ENCODE measurements at regions not wholly inside any gene's neighbourhood (a gene's known extent, or its start where the extent isn't known, plus 50 kb on each side); places are given as distances from the start of the nearest gene placed in this dataset.

- Histone ChIP-seq H3K9me3 (peaks cover 30% of the 10 kb centered on the region), H3K4me1 (peaks cover 22% of the 10 kb centered on the region), H3K4me3 (ENCODE audit: low read depth, low read length) (no peak overlapping the region), H3K36me3 (ENCODE audit: control insufficient read depth, insufficient read depth, low read length) (peaks cover 4% of the 10 kb centered on the region; the same call in 1 of the 2 replicates), H3K27me3 (replicated peaks; ENCODE audit: control insufficient read depth, insufficient read depth, low read length) (no peaks in the 10 kb centered on the region)
- Mint-ChIP-seq H3K4me1 (ENCODE audit: low read depth, unreplicated experiment) (no peaks in the 10 kb centered on the region), H3K9me3 (ENCODE audit: unreplicated experiment) (peaks cover 30% of the 10 kb centered on the region), H3K27me3 (ENCODE audit: insufficient read depth, unreplicated experiment) (no peaks in the 10 kb centered on the region), H3K4me3 (ENCODE audit: unreplicated experiment) (no peak overlapping the region), H3K36me3 (ENCODE audit: insufficient read depth, unreplicated experiment) (no peaks in the 10 kb centered on the region), H3K27ac (ENCODE audit: unreplicated experiment) (no peak overlapping the region)
- ChIA-PET POLR2A (no interaction called here), CTCF (no interaction called here)
- intact Hi-C loops (cut with micrococcal nuclease; ENCODE audit: unreplicated experiment): loop anchor here (1.0 to 2.0 kb wide), 3 partner anchors 16 to 57 kb away; no protein-coding TSS in a partner anchor
- BruUV-seq (replicated peaks): TSS peak; percentile 72
- TF ChIP-seq CTCF (IDR thresholded peaks at IDR 0.05; ENCODE audit: insufficient read depth in 1 of 2, low read depth in 1 of 2, low read length in 1 of 2, severe bottlenecking in 1 of 2, unreplicated experiment in 1 of 2): no peak
- no peak for DNase-seq
Measured at GRCh38 chr12:5260086-5260485, 171.8 kb upstream of the NTF3 start.

- Mint-ChIP-seq H3K4me1 (ENCODE audit: low read depth, unreplicated experiment) (no peaks in the 10 kb centered on the region), H3K27ac (ENCODE audit: unreplicated experiment) (no peak overlapping the region), H3K27me3 (ENCODE audit: insufficient read depth, unreplicated experiment) (no peaks in the 10 kb centered on the region), H3K4me3 (ENCODE audit: unreplicated experiment) (no peak overlapping the region), H3K36me3 (ENCODE audit: insufficient read depth, unreplicated experiment) (no peaks in the 10 kb centered on the region), H3K9me3 (ENCODE audit: unreplicated experiment) (peaks cover 27% of the 10 kb centered on the region)
- ChIA-PET POLR2A (interaction anchor here (0.6 kb wide), 1 partner anchor 16 kb away, joined by 5 read pairs; no protein-coding TSS in a partner anchor), CTCF (interaction anchor here (1.0 kb wide), 1 partner anchor 16 kb away, joined by 3 read pairs; no protein-coding TSS in a partner anchor)
- no peak for TF ChIP-seq CTCF (IDR thresholded peaks at IDR 0.05; ENCODE audit: insufficient read depth in 1 of 2, low read depth in 1 of 2, low read length in 1 of 2, severe bottlenecking in 1 of 2, unreplicated experiment in 1 of 2)
- no peak overlapping the region for H3K4me3 ChIP-seq (ENCODE audit: low read depth, low read length)
- peaks cover 26% of the 10 kb centered on the region for H3K9me3 ChIP-seq
- intact Hi-C loops (cut with micrococcal nuclease; ENCODE audit: unreplicated experiment): loop anchor here (1.0 to 2.0 kb wide), 3 partner anchors 16 to 57 kb away; no protein-coding TSS in a partner anchor
- peak; percentile 73 to 77 for DNase-seq
- no peaks in the 10 kb centered on the region for H3K27me3 ChIP-seq (replicated peaks; ENCODE audit: control insufficient read depth, insufficient read depth, low read length)
- peaks cover 22% of the 10 kb centered on the region for H3K4me1 ChIP-seq
- H3K36me3 ChIP-seq (ENCODE audit: control insufficient read depth, insufficient read depth, low read length): peaks cover 4% of the 10 kb centered on the region; the same call in 1 of the 2 replicates
- BruUV-seq (replicated peaks): no TSS peak
Measured at GRCh38 chr12:5260591-5261086, 171.3 kb upstream of the NTF3 start.

GRCh38 chr12:5262450-5262849, 169.5 kb upstream of the NTF3 start:
- Mint-ChIP-seq H3K36me3 (ENCODE audit: insufficient read depth, unreplicated experiment) (no peaks in the 10 kb centered on the region), H3K4me1 (ENCODE audit: low read depth, unreplicated experiment) (no peaks in the 10 kb centered on the region), H3K27me3 (ENCODE audit: insufficient read depth, unreplicated experiment) (no peaks in the 10 kb centered on the region), H3K9me3 (ENCODE audit: unreplicated experiment) (peaks cover 21% of the 10 kb centered on the region), H3K4me3 (ENCODE audit: unreplicated experiment) (no peak overlapping the region), H3K27ac (ENCODE audit: unreplicated experiment) (no peak overlapping the region)
- intact Hi-C loops (cut with micrococcal nuclease; ENCODE audit: unreplicated experiment): no loop called here
- H3K4me3 ChIP-seq (ENCODE audit: low read depth, low read length): no peak overlapping the region
- POLR2A ChIA-PET: no interaction called here
- 0 out of 2 replicates have a peak, but pooled peaks cover 3% of the 10 kb centered on the region for H3K36me3 ChIP-seq (ENCODE audit: control insufficient read depth, insufficient read depth, low read length)
- no peaks in the 10 kb centered on the region for H3K27me3 ChIP-seq (replicated peaks; ENCODE audit: control insufficient read depth, insufficient read depth, low read length)
- TF ChIP-seq CTCF (IDR thresholded peaks at IDR 0.05; ENCODE audit: insufficient read depth in 1 of 2, low read depth in 1 of 2, low read length in 1 of 2, severe bottlenecking in 1 of 2, unreplicated experiment in 1 of 2): no peak
- peaks cover 22% of the 10 kb centered on the region for H3K4me1 ChIP-seq
- no peak for DNase-seq
- CTCF ChIA-PET: no interaction called here
- H3K9me3 ChIP-seq: peaks cover 26% of the 10 kb centered on the region
- BruUV-seq (replicated peaks): no TSS peak
